GM12892 (cell line): ENCODE measurements at regions not wholly inside any gene's neighbourhood (a gene's known extent, or its start where the extent isn't known, plus 50 kb on each side); places are given as distances from the start of the nearest gene placed in this dataset.
A peak's percentile ranks its signal among the peaks of the same experiment; 100 is the strongest.
"Not testable (repeated sequence)": the region's sequence is repeated elsewhere in the genome, so short reads cannot be mapped to it uniquely, and the experiment has no call there.

ENCODE experiments used
- DNase-seq: peaks from one replicate; pipeline ENCODE4 v3.0.0; 2011; ENCODE audit not compliant: insufficient read length
- FAIRE-seq: peaks from 2 replicates; lab custom pipeline; 2011; peaks lifted over from hg19 to GRCh38; lab: Jason Lieb, UNC
- POLR2A ChIP-seq: IDR thresholded peaks from 2 replicates; pipeline ENCODE4 v1.6.1; 2011; ENCODE audit warnings: low read depth, low read length, control low read depth
- POLR2AphosphoS5 ChIP-seq: IDR thresholded peaks from 2 replicates; pipeline ENCODE4 v1.6.1; 2011; ENCODE audit warnings: low read depth, low read length, control low read depth
- TAF1 ChIP-seq: IDR thresholded peaks from 2 replicates; pipeline ENCODE4 v1.6.1; 2011; ENCODE audit warnings: low read depth, mild to moderate bottlenecking, control low read depth, low read length, borderline replicate concordance

GRCh38 chr11:13782390-13783075 is 114.1 kb downstream of the FAR1 start:
- no peak for DNase-seq
- TF ChIP-seq TAF1: no peak
- no peak for TF ChIP-seq POLR2A
- no peak for TF ChIP-seq POLR2AphosphoS5
- FAIRE-seq: no peak

GRCh38 chr11:13784441-13784840 is 116.0 kb downstream of the FAR1 start:
- FAIRE-seq: no peak
- no peak for TF ChIP-seq POLR2A
- no peak for TF ChIP-seq TAF1
- no peak for TF ChIP-seq POLR2AphosphoS5
- no peak for DNase-seq

GRCh38 chr11:13784855-13785254 is 116.4 kb downstream of the FAR1 start:
- FAIRE-seq (no peak), DNase-seq (no peak)
- no peak for TF ChIP-seq POLR2AphosphoS5
- no peak for TF ChIP-seq TAF1
- TF ChIP-seq POLR2A: no peak

GRCh38 chr11:13786688-13787087 is 118.2 kb downstream of the FAR1 start:
- no peak for FAIRE-seq
- no peak for TF ChIP-seq TAF1
- TF ChIP-seq POLR2AphosphoS5: no peak
- no peak for TF ChIP-seq POLR2A
- DNase-seq: no peak

GRCh38 chr11:13797616-13798015 is 129.1 kb downstream of the FAR1 start:
- not testable (repeated sequence) for FAIRE-seq, DNase-seq

- DNase-seq (no peak), FAIRE-seq (no peak)
- TF ChIP-seq POLR2AphosphoS5 (no peak), POLR2A (no peak), TAF1 (no peak)
Measured at GRCh38 chr11:13800901-13801300, 132.4 kb downstream of the FAR1 start.

- no peak for FAIRE-seq
- no peak for DNase-seq
- TF ChIP-seq TAF1: no peak
- TF ChIP-seq POLR2A: no peak
- no peak for TF ChIP-seq POLR2AphosphoS5
Measured at GRCh38 chr11:13818325-13818724, 144.2 kb upstream of the SPON1 start.

DNA sequence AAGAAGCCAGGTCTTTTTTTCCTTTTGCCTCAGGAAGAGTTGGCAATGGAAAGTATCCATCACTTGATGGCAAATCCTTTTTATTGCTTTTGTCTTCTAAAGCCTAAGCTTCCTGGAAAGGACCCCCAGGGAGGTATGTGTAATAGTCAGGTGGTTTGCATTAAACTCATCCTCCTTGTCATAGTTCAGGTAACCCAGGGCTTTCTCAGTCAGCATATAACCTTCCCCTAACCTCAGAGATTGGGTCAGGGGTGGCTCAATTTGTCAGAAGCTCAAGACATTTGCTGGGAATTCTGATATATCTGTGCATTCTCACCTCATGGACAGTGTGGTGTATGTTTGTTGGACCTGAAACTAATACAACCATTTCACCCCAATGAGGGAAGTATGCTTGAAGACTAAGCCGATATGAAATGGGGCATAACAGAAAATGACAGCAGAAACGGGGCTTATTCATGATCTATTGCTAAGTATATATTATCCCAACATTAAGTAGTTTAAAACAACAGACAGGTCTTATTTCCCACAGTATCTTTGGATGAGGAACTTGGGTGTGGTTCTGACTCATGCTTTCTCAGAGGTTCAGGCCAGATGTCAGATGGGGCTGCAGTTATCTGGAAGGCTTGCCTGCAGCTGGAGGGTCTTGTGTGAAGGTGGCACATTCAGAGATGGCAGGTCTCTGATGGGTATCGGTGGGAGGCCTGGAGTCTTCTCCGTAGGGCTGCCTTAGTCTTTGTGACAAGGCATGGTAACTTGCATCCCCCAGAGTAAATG is 135.8 kb upstream of the SPON1 start:
- TF ChIP-seq POLR2A (no peak), TAF1 (no peak), POLR2AphosphoS5 (no peak)
- no peak for DNase-seq
- FAIRE-seq: no peak

DNA sequence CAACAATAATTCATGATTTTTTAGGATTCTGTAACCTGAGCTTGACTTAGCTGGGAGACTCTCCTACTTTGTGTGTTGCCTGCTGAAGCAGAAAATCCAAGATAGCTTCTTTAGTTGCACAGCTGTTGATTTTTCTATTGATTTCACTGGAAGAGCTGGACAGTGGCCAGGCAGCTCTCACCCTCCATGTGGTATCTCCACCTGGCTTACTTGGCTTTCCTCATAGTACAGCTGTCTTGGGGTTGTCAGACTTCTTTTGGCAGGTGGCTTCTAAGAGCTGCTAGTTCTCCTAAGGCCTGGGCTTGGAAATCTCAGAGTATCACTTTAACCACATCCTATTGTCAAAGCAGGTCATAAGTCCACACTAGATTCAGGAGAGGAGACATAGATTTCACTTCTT is 130.8 kb upstream of the SPON1 start:
- no peak for TF ChIP-seq POLR2AphosphoS5
- no peak for FAIRE-seq
- DNase-seq: no peak

- no peak for DNase-seq
- FAIRE-seq: no peak
- no peak for TF ChIP-seq TAF1
- TF ChIP-seq POLR2A: no peak
- TF ChIP-seq POLR2AphosphoS5: no peak
Measured at GRCh38 chr11:13834463-13834862, 128.1 kb upstream of the SPON1 start.

DNA sequence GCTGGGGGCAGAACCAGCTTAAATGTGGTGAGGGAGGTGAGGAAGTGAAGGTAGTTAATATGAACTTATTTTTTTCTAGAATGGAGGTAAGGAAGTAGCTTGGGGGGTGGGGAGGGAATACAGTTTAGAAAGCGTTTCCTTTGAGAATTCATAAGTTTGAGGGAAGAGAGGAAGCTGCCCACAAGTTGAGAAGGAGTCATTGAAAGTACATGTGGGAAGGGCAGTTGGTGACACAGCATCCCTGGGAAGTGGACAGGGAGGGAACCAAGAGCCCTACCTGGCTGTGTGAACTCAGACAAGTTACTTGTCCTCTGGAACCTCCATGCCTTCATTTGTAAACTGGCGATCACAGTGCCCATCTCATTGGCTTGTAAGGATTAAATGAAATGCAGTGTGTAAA is 125.9 kb upstream of the SPON1 start:
- no peak for DNase-seq
- FAIRE-seq: peak; percentile 54
- TF ChIP-seq POLR2AphosphoS5 (no peak), POLR2A (no peak), TAF1 (no peak)

DNA sequence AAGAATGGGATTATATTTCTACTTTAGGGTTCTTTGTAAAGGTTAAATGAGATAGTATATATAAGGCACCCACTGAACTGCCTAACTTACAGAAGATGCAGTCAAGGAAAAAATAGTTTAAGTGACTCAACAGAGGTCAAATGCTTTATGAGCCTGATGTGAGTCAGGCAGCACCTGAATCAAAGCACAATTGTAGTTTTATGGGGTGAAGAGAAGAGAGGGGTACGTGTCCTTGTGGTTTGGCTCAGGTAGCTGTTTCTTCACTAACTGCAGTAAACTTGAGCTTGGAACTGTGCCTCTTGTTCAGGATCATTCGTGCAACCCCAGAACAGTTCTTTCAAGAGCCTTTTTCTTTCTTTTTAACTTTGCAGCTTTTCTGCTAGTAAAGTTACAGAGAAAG is 125.2 kb upstream of the SPON1 start:
- DNase-seq: no peak
- TF ChIP-seq POLR2AphosphoS5: no peak
- no peak for TF ChIP-seq TAF1
- no peak for TF ChIP-seq POLR2A
- no peak for FAIRE-seq

DNA sequence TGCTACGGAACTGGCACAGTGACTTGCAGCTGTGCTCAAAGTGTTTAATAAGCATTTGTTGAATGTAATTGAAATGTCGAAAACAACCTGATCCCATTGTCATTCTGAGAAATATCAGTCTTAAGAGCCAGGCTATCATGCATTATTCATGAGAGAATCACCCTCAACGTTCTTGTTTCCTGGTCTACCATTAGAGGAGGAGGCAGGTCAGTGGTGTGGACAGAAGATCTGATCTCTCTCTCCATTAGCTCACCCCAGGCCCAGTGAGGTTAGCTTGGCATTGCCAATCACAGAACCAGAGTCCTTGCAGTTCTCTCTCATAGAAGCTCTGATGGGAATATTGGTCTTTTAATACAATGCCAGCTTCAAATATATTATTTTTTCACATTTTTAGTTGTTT is 121.1 kb upstream of the SPON1 start:
- DNase-seq: no peak
- no peak for TF ChIP-seq POLR2A
- TF ChIP-seq POLR2AphosphoS5: no peak
- TF ChIP-seq TAF1: no peak
- FAIRE-seq: no peak

GRCh38 chr11:13848031-13848430 is 114.5 kb upstream of the SPON1 start:
- FAIRE-seq (no peak), DNase-seq (no peak)
- no peak for TF ChIP-seq POLR2AphosphoS5
- no peak for TF ChIP-seq POLR2A
- no peak for TF ChIP-seq TAF1
